Astrocyte (in vitro differentiated cells and primary cell): ENCODE measurements at regions not wholly inside any gene's neighbourhood (a gene's known extent, or its start where the extent isn't known, plus 50 kb on each side); places are given as distances from the start of the nearest gene placed in this dataset.

Experiments
- EZH2 ChIP-seq: IDR thresholded peaks from 2 replicates; pipeline ENCODE4 v1.6.1; 2012; ENCODE audit warnings: mild to moderate bottlenecking, low read length, inconsistent platforms; ENCODE audit not compliant: insufficient read depth
- TF ChIP-seq, protein P1 (sequence below): IDR thresholded peaks from 2 replicates; pipeline ENCODE4 v1.5.1; 2011; ENCODE audit warnings: low read depth, mild to moderate bottlenecking, inconsistent platforms, low read length, moderate library complexity; ENCODE audit not compliant: insufficient read depth

DNA sequence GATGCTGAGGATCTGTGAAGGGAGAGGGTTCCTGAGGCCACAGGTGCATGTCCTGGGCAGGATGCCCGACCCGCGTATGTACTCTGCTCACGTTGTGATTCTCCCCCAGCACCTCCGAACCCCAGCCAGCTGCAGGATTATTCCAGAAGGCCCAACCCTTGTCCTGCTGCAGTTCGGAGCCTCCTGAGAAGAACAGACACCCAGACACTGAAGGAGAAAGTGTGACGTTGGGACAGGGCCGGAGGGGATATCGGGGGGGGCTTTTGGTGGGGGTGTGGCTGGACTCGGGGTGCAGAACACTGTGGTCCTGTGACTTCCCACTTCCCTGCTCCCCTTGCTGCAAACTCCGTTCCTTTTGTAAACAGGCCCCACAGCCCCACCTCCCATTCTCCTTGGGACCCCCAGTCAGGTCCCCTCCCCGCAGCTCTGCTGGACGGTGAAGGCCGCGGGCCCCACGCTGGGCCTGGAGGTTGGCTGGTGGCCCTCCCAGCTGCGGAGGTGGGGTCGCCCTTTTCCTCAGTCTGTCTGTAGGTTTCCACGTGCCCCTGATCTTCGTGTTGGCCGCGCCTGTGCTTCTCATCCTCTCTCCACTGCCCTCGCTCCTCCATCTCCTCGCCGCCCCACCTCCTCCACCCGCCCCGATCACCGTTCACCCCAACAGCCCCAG, 83.0 kb upstream of the ADRA2C start:
- TF ChIP-seq, protein P1, sequence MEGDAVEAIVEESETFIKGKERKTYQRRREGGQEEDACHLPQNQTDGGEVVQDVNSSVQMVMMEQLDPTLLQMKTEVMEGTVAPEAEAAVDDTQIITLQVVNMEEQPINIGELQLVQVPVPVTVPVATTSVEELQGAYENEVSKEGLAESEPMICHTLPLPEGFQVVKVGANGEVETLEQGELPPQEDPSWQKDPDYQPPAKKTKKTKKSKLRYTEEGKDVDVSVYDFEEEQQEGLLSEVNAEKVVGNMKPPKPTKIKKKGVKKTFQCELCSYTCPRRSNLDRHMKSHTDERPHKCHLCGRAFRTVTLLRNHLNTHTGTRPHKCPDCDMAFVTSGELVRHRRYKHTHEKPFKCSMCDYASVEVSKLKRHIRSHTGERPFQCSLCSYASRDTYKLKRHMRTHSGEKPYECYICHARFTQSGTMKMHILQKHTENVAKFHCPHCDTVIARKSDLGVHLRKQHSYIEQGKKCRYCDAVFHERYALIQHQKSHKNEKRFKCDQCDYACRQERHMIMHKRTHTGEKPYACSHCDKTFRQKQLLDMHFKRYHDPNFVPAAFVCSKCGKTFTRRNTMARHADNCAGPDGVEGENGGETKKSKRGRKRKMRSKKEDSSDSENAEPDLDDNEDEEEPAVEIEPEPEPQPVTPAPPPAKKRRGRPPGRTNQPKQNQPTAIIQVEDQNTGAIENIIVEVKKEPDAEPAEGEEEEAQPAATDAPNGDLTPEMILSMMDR = no peak
- no peak for TF ChIP-seq EZH2
